ENCODE measurements at regions not wholly inside any gene's neighbourhood (a gene's known extent, or its start where the extent isn't known, plus 50 kb on each side); places are given as distances from the start of the nearest gene placed in this dataset.

DNA sequence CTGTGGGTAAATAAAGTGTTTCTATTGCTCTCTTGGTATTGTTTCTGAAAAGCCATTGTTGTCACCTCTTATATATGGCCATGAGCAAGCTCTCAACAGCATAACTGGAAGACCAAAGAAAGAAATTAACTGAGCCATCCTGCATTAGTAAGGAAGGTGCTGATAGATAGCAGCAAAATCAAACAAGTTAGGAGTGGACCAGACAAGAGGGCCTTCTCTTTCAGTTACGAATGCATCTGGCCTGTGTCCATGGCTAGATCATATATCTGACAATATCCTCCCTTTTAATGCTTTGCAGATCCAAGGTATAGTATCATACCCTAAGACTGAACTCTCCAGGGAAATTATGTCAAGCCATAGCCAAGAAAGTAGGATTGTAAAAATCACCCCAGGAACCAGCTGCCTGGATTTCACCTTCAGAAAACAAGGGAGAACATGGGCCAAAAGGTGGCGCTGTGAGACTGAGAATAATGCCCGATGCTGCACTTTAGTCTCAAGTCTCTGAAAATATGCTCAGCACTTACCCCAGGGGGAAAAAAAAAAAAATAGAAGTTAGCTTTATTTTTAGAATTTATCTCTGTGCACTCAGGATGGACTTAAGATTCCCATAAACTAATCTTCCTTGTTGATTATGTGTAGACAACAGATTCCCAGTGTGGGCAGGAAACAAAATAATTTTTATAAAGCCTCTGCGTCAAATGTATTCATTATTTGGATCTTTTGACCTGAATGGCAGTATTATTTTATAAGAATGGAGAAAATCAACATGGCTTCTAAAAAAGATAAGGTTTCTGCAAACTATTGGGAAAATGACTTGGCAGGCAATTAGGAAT is 415.1 kb downstream of the ETS1 start:
- Histone ChIP-seq H4K8ac (ENCODE audit: low read depth in 2 of 2, low read length in 2 of 2) (no peak overlapping the region), H2AK5ac (ENCODE audit: low read depth, low read length) (no peak overlapping the region), H3K4ac (ENCODE audit: low read depth, low read length) (no peak overlapping the region), H2BK120ac (ENCODE audit: low read depth, low read length) (no peak overlapping the region), H3K36me3 (ENCODE audit: control insufficient read depth, insufficient read depth, low read length) (no peaks in the 10 kb centered on the region), H3K79me1 (ENCODE audit: low read depth in 1 of 2, low read length in 2 of 2) (no peaks in the 10 kb centered on the region), H3K4me3 (ENCODE audit: insufficient read depth, low read depth, low read length) (no peak overlapping the region), H4K91ac (ENCODE audit: insufficient read depth, low read depth, low read length) (no peak overlapping the region), H3K9me1 (ENCODE audit: insufficient read depth, low read length) (no peaks in the 10 kb centered on the region), H3K9ac (ENCODE audit: low read depth, low read length) (no peak overlapping the region), H4K20me1 (ENCODE audit: insufficient read depth, low read length) (no peaks in the 10 kb centered on the region), H3K27me3 (ENCODE audit: control insufficient read depth, insufficient read depth, low read length) (peaks cover 7% of the 10 kb centered on the region), H3K4me1 (ENCODE audit: control insufficient read depth, insufficient read depth, low read length) (peaks cover 2% of the 10 kb centered on the region; the same call in 1 of the 2 replicates), H3K27ac (ENCODE audit: insufficient read depth, low read length) (no peak overlapping the region), H2BK15ac (ENCODE audit: low read depth, low read length) (no peak overlapping the region), H3K23ac (ENCODE audit: low read depth, low read length) (no peak overlapping the region), H2BK5ac (ENCODE audit: low read depth, low read length, poor library complexity, severe bottlenecking) (no peak overlapping the region), H2AK9ac (replicated peaks; ENCODE audit: low read depth, low read length, poor library complexity) (no peak overlapping the region), H2AFZ (replicated peaks; ENCODE audit: low read length, poor library complexity) (no peak overlapping the region), H2BK20ac (ENCODE audit: low read depth, low read length) (no peak overlapping the region), H3K4me2 (ENCODE audit: low read depth, low read length) (no peak overlapping the region), H3K18ac (ENCODE audit: low read depth, low read length) (no peak overlapping the region), H4K5ac (ENCODE audit: low read depth, low read length) (no peak overlapping the region), H3K14ac (replicated peaks; ENCODE audit: low read depth, low read length) (no peak overlapping the region), H3K56ac (ENCODE audit: extremely low read depth, insufficient read depth, low read length) (no peak overlapping the region), H3K9me3 (ENCODE audit: control insufficient read depth, insufficient read depth, low read length) (no peaks in the 10 kb centered on the region)
- DNase-seq (peak; percentile 86), ATAC-seq (ENCODE audit: low read depth) (peak; percentile 87)
- no TSS peak for BruUV-seq (replicated peaks)
- WGBS, 2 experiments (ENCODE audit: extremely low coverage in 2 of 2, insufficient read length in 1 of 2): no CpG with 5 or more reads among the region's 4 CpGs
- TF ChIP-seq CTCF (conservative IDR thresholded peaks at IDR 0.05; ENCODE audit: low read depth, low read length): peak; percentile 92
- peak; percentile 37; the same call in 1 of the 2 replicates for TF ChIP-seq POLR2A (IDR thresholded peaks at IDR 0.05; ENCODE audit: low read depth, low read length)
- peak; percentile 95 for TF ChIP-seq RAD21 (IDR thresholded peaks at IDR 0.05; ENCODE audit: low read length)
- TF ChIP-seq FOS (IDR thresholded peaks at IDR 0.05; ENCODE audit: low read depth, low read length): no peak
- peak; percentile 85 for TF ChIP-seq SMC3 (IDR thresholded peaks at IDR 0.05; ENCODE audit: low read depth, low read length)
- dilution Hi-C loops (cut with HindIII; ENCODE audit: low sequenced_read_pairs, unreplicated experiment) (loop anchor here (25.0 kb wide), 1 partner anchor 465 kb away; no protein-coding TSS in a partner anchor), intact Hi-C loops (cut with micrococcal nuclease) (loop anchor here (1.0 to 5.0 kb wide), 6 partner anchors 118 to 784 kb away; no protein-coding TSS in a partner anchor), in situ Hi-C loops (cut with MboI; ENCODE audit: low sequenced_read_pairs) (loop anchor here (5.0 to 25.0 kb wide), 2 partner anchors 655 to 790 kb away; no protein-coding TSS in a partner anchor)
- ChIA-PET POLR2A (ENCODE audit: unreplicated experiment) (interaction anchor here (0.6 kb wide), 1 partner anchor 658 kb away, joined by 3 read pairs; no protein-coding TSS in a partner anchor), CTCF (interaction anchor here (0.5 to 2.8 kb wide), 36 partner anchors 9 to 808 kb away, joined by 3 to 24 read pairs (median 4); partner anchors contain the start of gene TP53AIP1)
